B cell (primary cell): ENCODE measurements at regions not wholly inside any gene's neighbourhood (a gene's known extent, or its start where the extent isn't known, plus 50 kb on each side); places are given as distances from the start of the nearest gene placed in this dataset.

ENCODE experiments used
- ATAC-seq: fragments of 200-7000 bp; cut with Tn5 transposase; one replicate; pipeline ENCODE4 v1.10.0; 2021; ENCODE audit warnings: low read depth, mild to moderate bottlenecking, moderate number of reproducible peaks, moderate library complexity
- CTCF ChIA-PET: fragments of 350-600 bp; sonication (Branson Sonifier 250); formaldehyde crosslinking; loops from one replicate; lab custom pipeline; 2021; ENCODE audit warnings: antibody characterized with exemption, inconsistent platforms; lab: Charles Lee
- POLR2A ChIA-PET: fragments of 350-600 bp; sonication (Branson Sonifier 250); formaldehyde crosslinking; loops from one replicate; lab custom pipeline; 2021; ENCODE audit warnings: antibody characterized with exemption; lab: Charles Lee
- DNase-seq: peaks from one replicate; pipeline ENCODE4 v3.0.0; 2013
- H2AFZ ChIP-seq: 2 replicates; pipeline ENCODE4 v1.6.1; 2012; ENCODE audit warnings: mild to moderate bottlenecking, low read depth, low read length; ENCODE audit not compliant: insufficient read depth, poor library complexity, severe bottlenecking
- H3K27ac ChIP-seq, 2 donors: 1 replicate in 1 of 2; 2 replicates in 1 of 2; pipeline ENCODE4 v1.5.1; 2012 to 2013; ENCODE audit warnings: low read length in 2 of 2, mild to moderate bottlenecking in 2 of 2, moderate library complexity in 1 of 2
- H3K27me3 ChIP-seq, 4 experiments: fragments of 200-600 bp in 1 of 4; sonication (generic) in 1 of 4; replicated peaks in 1 of 4; 1 replicate in 2 of 4; 2 replicates in 2 of 4; pipeline versions ENCODE4 v1.6.1 to v1.7.0; 2013 to 2016; ENCODE audit warnings: low read length in 3 of 4, mild to moderate bottlenecking in 2 of 4, mixed read lengths in 1 of 4, moderate library complexity in 1 of 4; ENCODE audit not compliant: insufficient read depth in 4 of 4, control insufficient read depth in 3 of 4; ENCODE audit errors: control extremely low read depth in 1 of 4
- H3K36me3 ChIP-seq, 2 experiments: replicated peaks in 1 of 2; 1 replicate in 1 of 2; 2 replicates in 1 of 2; pipeline versions ENCODE4 v1.6.1 to v1.7.1; 2013; ENCODE audit warnings: low read length in 1 of 2; ENCODE audit not compliant: insufficient read depth in 2 of 2, control insufficient read depth in 1 of 2; ENCODE audit errors: control extremely low read depth in 1 of 2, extremely low read depth in 1 of 2
- H3K4me1 ChIP-seq, 2 donors: fragments of 200-600 bp in 1 of 2; sonication (generic) in 1 of 2; 1 replicate in 1 of 2; 2 replicates in 1 of 2; pipeline versions ENCODE4 v1.5.1 to v1.6.1; 2013 to 2017; ENCODE audit warnings: low read length in 2 of 2; ENCODE audit not compliant: control insufficient read depth in 2 of 2, insufficient read depth in 2 of 2
- H3K4me2 ChIP-seq: replicated peaks from 2 replicates; pipeline ENCODE3; 2012; ENCODE audit warnings: mild to moderate bottlenecking, low read depth, low read length; ENCODE audit not compliant: poor library complexity, severe bottlenecking
- H3K4me3 ChIP-seq, 5 experiments: fragments of 200-600 bp in 1 of 5; sonication (generic) in 1 of 5; 1 replicate in 3 of 5; 2 replicates in 2 of 5; pipeline versions ENCODE4 v1.5.1 to v1.7.0; 2011 to 2016; ENCODE audit warnings: low read length in 4 of 5, mild to moderate bottlenecking in 4 of 5, low read depth in 2 of 5, control low read depth in 1 of 5, moderate library complexity in 1 of 5; ENCODE audit not compliant: insufficient read depth in 1 of 5; ENCODE audit errors: control extremely low read depth in 1 of 5, extremely low read depth in 1 of 5
- H3K79me2 ChIP-seq: fragments of 200-600 bp; sonication (generic); one replicate; pipeline ENCODE4 v1.6.0; 2016; ENCODE audit warnings: low read length; ENCODE audit not compliant: control insufficient read depth, insufficient read depth
- H3K9ac ChIP-seq: fragments of 200-600 bp; sonication (generic); 2 replicates; pipeline ENCODE4 v1.6.1; 2017; ENCODE audit warnings: mild to moderate bottlenecking, low read length, moderate library complexity
- H3K9me3 ChIP-seq, 3 donors: one replicate each; pipeline versions ENCODE4 v1.6.1 to v1.7.1; 2013; ENCODE audit warnings: low read length in 2 of 3; ENCODE audit not compliant: control insufficient read depth in 2 of 3, insufficient read depth in 1 of 3; ENCODE audit errors: control extremely low read depth in 1 of 3
- H4K20me1 ChIP-seq: 2 replicates; pipeline ENCODE4 v1.6.0; 2012; ENCODE audit warnings: mild to moderate bottlenecking, low read length; ENCODE audit not compliant: insufficient read depth, control insufficient read depth, poor library complexity, severe bottlenecking
- H3K27ac Mint-ChIP-seq: one replicate; pipeline ENCODE4 v1.8.0; 2021; ENCODE audit warnings: mixed read lengths
- H3K27me3 Mint-ChIP-seq: one replicate; pipeline ENCODE4 v1.8.0; 2021; ENCODE audit warnings: mixed read lengths
- H3K4me1 Mint-ChIP-seq: one replicate; pipeline ENCODE4 v1.8.0; 2021; ENCODE audit warnings: mixed read lengths
- H3K4me3 Mint-ChIP-seq: one replicate; pipeline ENCODE4 v1.8.0; 2021; ENCODE audit warnings: mixed read lengths
- H3K9me3 Mint-ChIP-seq: one replicate; pipeline ENCODE4 v1.8.0; 2022; ENCODE audit warnings: mixed read lengths; ENCODE audit not compliant: insufficient read depth
- CTCF ChIP-seq: fragments of 200-600 bp; IDR thresholded peaks from one replicate; pipeline ENCODE4 v1.8.0; 2022; ENCODE audit warnings: antibody characterized with exemption, mild to moderate bottlenecking
- EZH2 ChIP-seq: IDR thresholded peaks from 2 replicates; pipeline ENCODE4 v1.6.1; 2012; ENCODE audit warnings: borderline replicate concordance, low read depth, mild to moderate bottlenecking, moderate library complexity, low read length; ENCODE audit not compliant: insufficient read depth, poor library complexity, severe bottlenecking
- WGBS: methylation state at CpG from one replicate; pipeline ENCODE4 v1.1.5; 2013; ENCODE audit warnings: missing lambda C conversion rate; ENCODE audit not compliant: insufficient coverage; 5-methylcytosine and 5-hydroxymethylcytosine counted together
- intact Hi-C: fragments of 100-400 bp; cut with micrococcal nuclease; formaldehyde crosslinking; loops from one replicate; pipeline ENCODE4 v1.10.0; 2022

- Histone ChIP-seq H3K79me2 (no peaks in the 10 kb centered on the region), H3K9ac (no peak overlapping the region), H3K4me2 (no peak overlapping the region), H4K20me1 (no peaks in the 10 kb centered on the region), H2AFZ (no peak overlapping the region), H3K36me3 (no peaks in the 10 kb centered on the region), H3K27me3 (no peaks in the 10 kb centered on the region), H3K27ac (no peak overlapping the region), H3K4me3 (no peak overlapping the region), H3K9me3 (peaks cover 0 to 22% (median 5%) of the 10 kb centered on the region in 3 donors), H3K4me1 (no peaks in the 10 kb centered on the region)
- H3K4me1 Mint-ChIP-seq: no peaks in the 10 kb centered on the region
- DNase-seq: no peak
- H3K4me3 Mint-ChIP-seq: no peak overlapping the region
- ATAC-seq: no peak
- ChIA-PET CTCF (no interaction called here), POLR2A (no interaction called here)
- H3K9me3 Mint-ChIP-seq: peaks cover 15% of the 10 kb centered on the region
- 67% methylated on average over 15 of the region's 17 CpGs for WGBS
- no peak overlapping the region for H3K27ac Mint-ChIP-seq
- TF ChIP-seq EZH2: no peak
- no peaks in the 10 kb centered on the region for H3K27me3 Mint-ChIP-seq
- intact Hi-C loops: no loop called here
Observed at GRCh38 chr19:31715249-31715945, 366.2 kb upstream of the TSHZ3 start.

GRCh38 chr19:31716826-31717225 is 367.6 kb upstream of the TSHZ3 start:
- H3K4me1 Mint-ChIP-seq: no peaks in the 10 kb centered on the region
- intact Hi-C loops: no loop called here
- CTCF ChIA-PET: no interaction called here

More at GRCh38 chr19:31716826-31717225, 367.6 kb upstream of the TSHZ3 start:
- POLR2A ChIA-PET: no interaction called here
- Histone ChIP-seq H3K9ac (no peak overlapping the region), H4K20me1 (no peaks in the 10 kb centered on the region), H2AFZ (no peak overlapping the region), H3K27me3 (no peaks in the 10 kb centered on the region), H3K9me3 (peaks cover 0 to 16% (median 5%) of the 10 kb centered on the region in 3 donors), H3K4me2 (no peak overlapping the region), H3K27ac (no peak overlapping the region), H3K4me3 (no peak overlapping the region), H3K79me2 (no peaks in the 10 kb centered on the region), H3K36me3 (no peaks in the 10 kb centered on the region), H3K4me1 (no peaks in the 10 kb centered on the region)
- no peak for DNase-seq
- Mint-ChIP-seq H3K27me3 (no peaks in the 10 kb centered on the region), H3K27ac (no peak overlapping the region), H3K4me3 (no peak overlapping the region), H3K9me3 (peaks cover 8% of the 10 kb centered on the region)
- no peak for TF ChIP-seq CTCF
- ATAC-seq: no peak
- WGBS: no CpG with 5 or more reads among the region's 6 CpGs
